Caco-2 (cell line): ENCODE measurements at regions not wholly inside any gene's neighbourhood (a gene's known extent, or its start where the extent isn't known, plus 50 kb on each side); places are given as distances from the start of the nearest gene placed in this dataset.

Experiments used
- BruUV-seq: library from RNA; stranded (reverse); fragments of 400-500 nt; replicated peaks from 2 replicates; lab custom pipeline; 2021; lab: Mats Ljungman, UMichigan
- CTCF ChIA-PET: fragments of 300-600 bp; sonication (Branson Sonifier 250); formaldehyde crosslinking; loops from one replicate; lab custom pipeline; 2022; ENCODE audit warnings: antibody characterized with exemption; lab: Charles Lee
- POLR2A ChIA-PET: fragments of 300-600 bp; sonication (Branson Sonifier 250); formaldehyde crosslinking; loops from one replicate; lab custom pipeline; 2022; ENCODE audit warnings: antibody characterized with exemption; lab: Charles Lee
- DNase-seq, 2 experiments: peaks; one replicate each; pipeline versions ENCODE4 v3.0.0 to v3.0.0-alpha.2; 2020 to 2022
- H3K27me3 ChIP-seq: replicated peaks from 2 replicates; pipeline ENCODE4 v1.6.0; 2011; ENCODE audit warnings: low read length; ENCODE audit not compliant: control insufficient read depth, insufficient read depth
- H3K36me3 ChIP-seq: 2 replicates; pipeline ENCODE4 v1.5.1; 2011; ENCODE audit warnings: low read length; ENCODE audit not compliant: control insufficient read depth, insufficient read depth
- H3K4me1 ChIP-seq: fragments of 250-450 bp; sonication (Bioruptor Pico); 2 replicates; pipeline ENCODE4 v1.5.1; 2020; ENCODE audit warnings: mild to moderate bottlenecking
- H3K4me3 ChIP-seq: 2 replicates; pipeline ENCODE4 v1.5.1; 2011; ENCODE audit warnings: low read depth, mild to moderate bottlenecking, control low read depth, low read length
- H3K9me3 ChIP-seq: fragments of 250-450 bp; sonication (Bioruptor Pico); 2 replicates; pipeline ENCODE4 v1.5.1; 2020; ENCODE audit warnings: mild to moderate bottlenecking, moderate library complexity
- H3K27ac Mint-ChIP-seq: one replicate; pipeline ENCODE4 v1.8.0; 2022; ENCODE audit warnings: mixed read lengths; ENCODE audit not compliant: unreplicated experiment
- H3K27me3 Mint-ChIP-seq: one replicate; pipeline ENCODE4 v1.8.0; 2022; ENCODE audit warnings: mixed read lengths; ENCODE audit not compliant: insufficient read depth, unreplicated experiment
- H3K36me3 Mint-ChIP-seq: one replicate; pipeline ENCODE4 v1.8.0; 2022; ENCODE audit warnings: mild to moderate bottlenecking, mixed read lengths; ENCODE audit not compliant: insufficient read depth, unreplicated experiment
- H3K4me1 Mint-ChIP-seq: one replicate; pipeline ENCODE4 v1.8.0; 2022; ENCODE audit warnings: low read depth, mixed read lengths; ENCODE audit not compliant: unreplicated experiment
- H3K4me3 Mint-ChIP-seq: one replicate; pipeline ENCODE4 v1.8.0; 2022; ENCODE audit warnings: mild to moderate bottlenecking, moderate library complexity, mixed read lengths; ENCODE audit not compliant: unreplicated experiment
- H3K9me3 Mint-ChIP-seq: one replicate; pipeline ENCODE4 v1.8.0; 2022; ENCODE audit warnings: mixed read lengths; ENCODE audit not compliant: unreplicated experiment
- intact Hi-C: fragments of 100-400 bp; cut with micrococcal nuclease; formaldehyde crosslinking; loops from one replicate; pipeline ENCODE4 v1.10.0; 2022; ENCODE audit not compliant: unreplicated experiment
- TF ChIP-seq, protein P1 (sequence below), 2 experiments: fragments of 200-600 bp in 1 of 2; IDR thresholded peaks; 1 replicate in 1 of 2; 2 replicates in 1 of 2; pipeline versions ENCODE4 v1.5.1 to v1.8.0; 2011 to 2022; ENCODE audit warnings: antibody characterized with exemption in 1 of 2, control low read depth in 1 of 2, inconsistent platforms in 1 of 2, low read depth in 1 of 2, low read length in 1 of 2, mild to moderate bottlenecking in 1 of 2, moderate library complexity in 1 of 2; ENCODE audit not compliant: insufficient read depth in 1 of 2, severe bottlenecking in 1 of 2, unreplicated experiment in 1 of 2

- Mint-ChIP-seq H3K4me3 (no peak overlapping the region), H3K27ac (no peak overlapping the region), H3K4me1 (no peaks in the 10 kb centered on the region), H3K9me3 (no peaks in the 10 kb centered on the region), H3K36me3 (no peaks in the 10 kb centered on the region), H3K27me3 (peaks cover 3% of the 10 kb centered on the region)
- Histone ChIP-seq H3K27me3 (no peaks in the 10 kb centered on the region), H3K4me3 (no peak overlapping the region), H3K4me1 (no peaks in the 10 kb centered on the region), H3K9me3 (no peaks in the 10 kb centered on the region), H3K36me3 (no peaks in the 10 kb centered on the region)
- DNase-seq: no peak
- CTCF ChIA-PET: no interaction called here
- intact Hi-C loops: no loop called here
- POLR2A ChIA-PET: no interaction called here
- TF ChIP-seq, protein P1, sequence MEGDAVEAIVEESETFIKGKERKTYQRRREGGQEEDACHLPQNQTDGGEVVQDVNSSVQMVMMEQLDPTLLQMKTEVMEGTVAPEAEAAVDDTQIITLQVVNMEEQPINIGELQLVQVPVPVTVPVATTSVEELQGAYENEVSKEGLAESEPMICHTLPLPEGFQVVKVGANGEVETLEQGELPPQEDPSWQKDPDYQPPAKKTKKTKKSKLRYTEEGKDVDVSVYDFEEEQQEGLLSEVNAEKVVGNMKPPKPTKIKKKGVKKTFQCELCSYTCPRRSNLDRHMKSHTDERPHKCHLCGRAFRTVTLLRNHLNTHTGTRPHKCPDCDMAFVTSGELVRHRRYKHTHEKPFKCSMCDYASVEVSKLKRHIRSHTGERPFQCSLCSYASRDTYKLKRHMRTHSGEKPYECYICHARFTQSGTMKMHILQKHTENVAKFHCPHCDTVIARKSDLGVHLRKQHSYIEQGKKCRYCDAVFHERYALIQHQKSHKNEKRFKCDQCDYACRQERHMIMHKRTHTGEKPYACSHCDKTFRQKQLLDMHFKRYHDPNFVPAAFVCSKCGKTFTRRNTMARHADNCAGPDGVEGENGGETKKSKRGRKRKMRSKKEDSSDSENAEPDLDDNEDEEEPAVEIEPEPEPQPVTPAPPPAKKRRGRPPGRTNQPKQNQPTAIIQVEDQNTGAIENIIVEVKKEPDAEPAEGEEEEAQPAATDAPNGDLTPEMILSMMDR (IDR thresholded peaks at IDR 0.05; ENCODE audit: insufficient read depth in 1 of 2, low read depth in 1 of 2, low read length in 1 of 2, severe bottlenecking in 1 of 2, unreplicated experiment in 1 of 2): no peak
- BruUV-seq: no TSS peak
Observed at GRCh38 chr4:14496969-14497368, 505.3 kb upstream of the CPEB2 start.

- H3K9me3 Mint-ChIP-seq: no peaks in the 10 kb centered on the region
- H3K4me1 ChIP-seq: no peaks in the 10 kb centered on the region
Observed at GRCh38 chr4:14504162-14504561, 498.1 kb upstream of the CPEB2 start.

DNA sequence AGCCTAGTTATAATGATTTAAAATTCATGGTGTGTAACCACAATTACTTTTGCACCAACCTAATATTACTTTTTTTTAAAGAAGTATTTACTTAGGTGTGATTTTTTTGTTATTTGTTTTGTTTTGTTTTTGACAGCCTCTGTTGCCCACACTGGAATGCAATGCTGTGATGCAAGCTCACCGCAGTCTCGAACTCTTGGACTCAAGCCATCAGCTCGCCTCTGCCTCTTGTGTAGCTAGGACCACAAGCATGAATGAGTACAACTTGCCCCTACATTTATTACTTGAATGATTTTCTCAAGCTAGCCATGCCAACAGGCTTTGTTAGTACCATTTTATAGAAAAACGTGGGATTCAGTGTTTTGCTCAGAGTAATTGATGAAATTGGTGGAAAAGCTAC is 488.8 kb upstream of the CPEB2 start:
- POLR2A ChIA-PET: no interaction called here
- H3K9me3 Mint-ChIP-seq: no peaks in the 10 kb centered on the region
- Histone ChIP-seq H3K4me1 (no peaks in the 10 kb centered on the region), H3K36me3 (no peaks in the 10 kb centered on the region), H3K27me3 (no peaks in the 10 kb centered on the region), H3K4me3 (no peak overlapping the region), H3K9me3 (no peaks in the 10 kb centered on the region)
- CTCF ChIA-PET: no interaction called here
- no peak overlapping the region for H3K27ac Mint-ChIP-seq
- no TSS peak for BruUV-seq
- DNase-seq: no peak
- intact Hi-C loops: no loop called here
- no peaks in the 10 kb centered on the region for H3K27me3 Mint-ChIP-seq
- TF ChIP-seq, protein P1 (IDR thresholded peaks at IDR 0.05; ENCODE audit: insufficient read depth in 1 of 2, low read depth in 1 of 2, low read length in 1 of 2, severe bottlenecking in 1 of 2, unreplicated experiment in 1 of 2): no peak
- H3K4me1 Mint-ChIP-seq: no peaks in the 10 kb centered on the region
- H3K4me3 Mint-ChIP-seq: no peak overlapping the region
- H3K36me3 Mint-ChIP-seq: no peaks in the 10 kb centered on the region

More at GRCh38 chr4:14504162-14504561, 498.1 kb upstream of the CPEB2 start:
- Histone ChIP-seq H3K36me3 (no peaks in the 10 kb centered on the region), H3K27me3 (no peaks in the 10 kb centered on the region), H3K4me3 (no peak overlapping the region), H3K9me3 (no peaks in the 10 kb centered on the region)
- no peak overlapping the region for H3K27ac Mint-ChIP-seq
- no peak for DNase-seq
- no peaks in the 10 kb centered on the region for H3K27me3 Mint-ChIP-seq
- H3K4me1 Mint-ChIP-seq: no peaks in the 10 kb centered on the region
- TF ChIP-seq, protein P1 (IDR thresholded peaks at IDR 0.05; ENCODE audit: insufficient read depth in 1 of 2, low read depth in 1 of 2, low read length in 1 of 2, severe bottlenecking in 1 of 2, unreplicated experiment in 1 of 2): no peak
- ChIA-PET CTCF (no interaction called here), POLR2A (no interaction called here)
- intact Hi-C loops: no loop called here
- no peak overlapping the region for H3K4me3 Mint-ChIP-seq
- H3K36me3 Mint-ChIP-seq: no peaks in the 10 kb centered on the region
- no TSS peak for BruUV-seq
